Lung (tissue), 11 donors: ENCODE measurements at regions not wholly inside any gene's neighbourhood (a gene's known extent, or its start where the extent isn't known, plus 50 kb on each side); places are given as distances from the start of the nearest gene placed in this dataset.

Experiments used
- ATAC-seq: fragments of 200-7000 bp; cut with Tn5 transposase; one replicate; pipeline ENCODE4 v1.9.1; 2020; ENCODE audit warnings: moderate number of reproducible peaks; ENCODE audit not compliant: insufficient read depth, low FRiP score
- DNase-seq, 3 donors: peaks; one replicate each; pipeline ENCODE4 v3.0.0-alpha.2; 2013 to 2017
- H3K27ac ChIP-seq, 2 donors: one replicate each; pipeline ENCODE4 v1.5.1; 2013; ENCODE audit warnings: mild to moderate bottlenecking in 2 of 2, moderate library complexity in 2 of 2, control low read depth in 1 of 2, inconsistent platforms in 1 of 2, low read depth in 1 of 2, low read length in 1 of 2
- H3K27me3 ChIP-seq, 3 donors: one replicate each; pipeline ENCODE4 v1.5.1; 2013; ENCODE audit warnings: low read length in 2 of 3; ENCODE audit not compliant: control insufficient read depth in 3 of 3, insufficient read depth in 3 of 3
- H3K36me3 ChIP-seq, 4 donors: one replicate each; pipeline ENCODE4 v1.5.1; 2013; ENCODE audit warnings: low read length in 4 of 4, mild to moderate bottlenecking in 1 of 4, moderate library complexity in 1 of 4; ENCODE audit not compliant: control insufficient read depth in 4 of 4, insufficient read depth in 4 of 4
- H3K4me1 ChIP-seq, 5 donors: one replicate each; pipeline ENCODE4 v1.5.1; 2013; ENCODE audit warnings: low read length in 5 of 5, mild to moderate bottlenecking in 2 of 5, moderate library complexity in 1 of 5; ENCODE audit not compliant: control insufficient read depth in 5 of 5, insufficient read depth in 5 of 5
- H3K4me3 ChIP-seq: one replicate; pipeline ENCODE4 v1.5.1; 2013; ENCODE audit warnings: mild to moderate bottlenecking, control low read depth, moderate library complexity
- H3K9ac ChIP-seq, 2 donors: one replicate each; pipeline ENCODE4 v1.5.1; 2013; ENCODE audit warnings: low read length in 2 of 2, control low read depth in 1 of 2; ENCODE audit not compliant: insufficient read depth in 1 of 2
- H3K9me3 ChIP-seq, 4 donors: one replicate each; pipeline ENCODE4 v1.5.1; 2013; ENCODE audit warnings: low read length in 3 of 4, mild to moderate bottlenecking in 1 of 4, moderate library complexity in 1 of 4; ENCODE audit not compliant: control insufficient read depth in 4 of 4, insufficient read depth in 3 of 4
- CTCF ChIP-seq: IDR thresholded peaks from 2 replicates; pipeline ENCODE4 v1.5.1; 2012; ENCODE audit warnings: mild to moderate bottlenecking; ENCODE audit errors: control extremely low read depth, extremely low read depth
- WGBS, 2 donors: extraction: QIAGEN DNeasy Blood & Tissue Kit; methylation state at CpG; one replicate each; pipeline ENCODE4 v1.1.7; 2013; 5-methylcytosine and 5-hydroxymethylcytosine counted together
- donor health status: control.
- donor health status: control.
- donor health status: Bipolar disorder and iron deficiency.
- donor health status: healthy.
- donor health status: DM: yes; HTN: yes; CAD: no.

- no peak for TF ChIP-seq CTCF
- Histone ChIP-seq H3K9ac (no peak overlapping the region), H3K9me3 (no peaks in the 10 kb centered on the region), H3K36me3 (no peaks in the 10 kb centered on the region), H3K4me3 (no peak overlapping the region), H3K27me3 (no peaks in the 10 kb centered on the region), H3K4me1 (peaks cover 0 to 6% (median 0%) of the 10 kb centered on the region in 5 donors), H3K27ac (no peak overlapping the region)
- 65 to 77% methylated on average over 3 of the region's 3 CpGs for WGBS, 2 donors
- ATAC-seq = no peak
- no peak for DNase-seq
Measured at GRCh38 chr1:115413208-115413607, 75.2 kb upstream of the NGF start.

- WGBS, 2 donors = 85 to 92% methylated on average over 1 of the region's 1 CpG
- TF ChIP-seq CTCF = no peak
- Histone ChIP-seq H3K9me3 (no peaks in the 10 kb centered on the region), H3K4me3 (no peak overlapping the region), H3K4me1 (peaks cover 0 to 9% (median 0%) of the 10 kb centered on the region in 5 donors), H3K27ac (no peak overlapping the region), H3K36me3 (no peaks in the 10 kb centered on the region), H3K27me3 (no peaks in the 10 kb centered on the region), H3K9ac (no peak overlapping the region)
- DNase-seq (no peak), ATAC-seq (no peak)
Measured at GRCh38 chr1:115412733-115413132, 74.7 kb upstream of the NGF start.

GRCh38 chr1:115412286-115412685, 74.2 kb upstream of the NGF start:
- H3K9me3 ChIP-seq = no peaks in the 10 kb centered on the region
- DNase-seq (no peak), ATAC-seq (no peak)
- no peak overlapping the region for H3K9ac ChIP-seq
- no peak for TF ChIP-seq CTCF
- H3K27ac ChIP-seq = no peak overlapping the region
- no peaks in the 10 kb centered on the region for H3K36me3 ChIP-seq
- peaks cover 0 to 9% (median 0%) of the 10 kb centered on the region in 5 donors for H3K4me1 ChIP-seq
- H3K27me3 ChIP-seq = no peaks in the 10 kb centered on the region
- no peak overlapping the region for H3K4me3 ChIP-seq

- DNase-seq = peak in 2 of 3 donors; percentile 26 to 55
- H3K36me3 ChIP-seq = no peaks in the 10 kb centered on the region
- H3K4me3 ChIP-seq = no peak overlapping the region
- ATAC-seq = peak; percentile 53
- peaks cover 0 to 9% (median 0%) of the 10 kb centered on the region in 5 donors for H3K4me1 ChIP-seq
- no peaks in the 10 kb centered on the region for H3K9me3 ChIP-seq
- no peaks in the 10 kb centered on the region for H3K27me3 ChIP-seq
- WGBS, 2 donors = 59 to 79% methylated on average over 1 of the region's 1 CpG
- H3K27ac ChIP-seq = no peak overlapping the region
- no peak overlapping the region for H3K9ac ChIP-seq
- no peak for TF ChIP-seq CTCF
Measured at GRCh38 chr1:115411371-115412063, 73.5 kb upstream of the NGF start.
